Kidney (tissue), 13 donors: ENCODE measurements at regions not wholly inside any gene's neighbourhood (a gene's known extent, or its start where the extent isn't known, plus 50 kb on each side); places are given as distances from the start of the nearest gene placed in this dataset.

Experiments
- DNase-seq, 5 donors: peaks; one replicate each; pipeline ENCODE4 v3.0.0-alpha.2; 2013 to 2020
- FAIRE-seq: peaks from 2 replicates; lab custom pipeline; 2012; peaks lifted over from hg19 to GRCh38; lab: Jason Lieb, UNC
- H3K27ac ChIP-seq, 2 donors: one replicate each; pipeline ENCODE4 v1.7.0; 2013; ENCODE audit warnings: low read depth in 2 of 2, low read length in 2 of 2, inconsistent platforms in 1 of 2
- H3K27me3 ChIP-seq: one replicate; pipeline ENCODE4 v1.7.1; 2013; ENCODE audit warnings: low read length, inconsistent platforms; ENCODE audit not compliant: control insufficient read depth, insufficient read depth
- H3K36me3 ChIP-seq, 3 donors: one replicate each; pipeline versions ENCODE4 v1.7.0 to v1.7.1; 2013; ENCODE audit warnings: low read length in 3 of 3, control low read depth in 1 of 3, inconsistent platforms in 1 of 3; ENCODE audit not compliant: insufficient read depth in 3 of 3, control insufficient read depth in 2 of 3
- H3K4me1 ChIP-seq, 3 donors: one replicate each; pipeline versions ENCODE4 v1.7.0 to v1.7.1; 2013; ENCODE audit warnings: low read length in 3 of 3, inconsistent platforms in 1 of 3, low read depth in 1 of 3; ENCODE audit not compliant: control insufficient read depth in 2 of 3, insufficient read depth in 2 of 3
- H3K4me3 ChIP-seq, 3 donors: one replicate each; pipeline versions ENCODE4 v1.7.0 to v1.8.1; 2013; ENCODE audit warnings: low read length in 3 of 3, control low read depth in 1 of 3, inconsistent platforms in 1 of 3
- H3K9ac ChIP-seq, 3 donors: one replicate each; pipeline versions ENCODE4 v1.7.0 to v1.7.1; 2013; ENCODE audit warnings: low read length in 3 of 3, control low read depth in 1 of 3, inconsistent platforms in 1 of 3
- H3K9me3 ChIP-seq, 3 donors: one replicate each; pipeline versions ENCODE4 v1.7.0 to v1.7.1; 2013; ENCODE audit warnings: low read length in 3 of 3, control low read depth in 1 of 3, inconsistent platforms in 1 of 3; ENCODE audit not compliant: control insufficient read depth in 2 of 3, insufficient read depth in 1 of 3
- intact Hi-C: fragments of 100-400 bp; cut with DNase I; formaldehyde crosslinking; loops from one replicate; pipeline ENCODE4 v1.11.1; 2022
- TF ChIP-seq, protein P1 (sequence below): IDR thresholded peaks from 3 replicates; pipeline ENCODE4 v1.5.1; 2012; ENCODE audit warnings: mild to moderate bottlenecking, moderate library complexity, borderline replicate concordance; ENCODE audit not compliant: insufficient read depth; ENCODE audit errors: extremely low read depth
- donor health status: control.
- donor health status: control.
- donor health status: control.
- donor health status: control.
- donor health status: control.
- donor health status: DM: yes; HTN: yes; CAD: no.
- donor health status: Normal renal cell carcinoma (clear cell type).

DNA sequence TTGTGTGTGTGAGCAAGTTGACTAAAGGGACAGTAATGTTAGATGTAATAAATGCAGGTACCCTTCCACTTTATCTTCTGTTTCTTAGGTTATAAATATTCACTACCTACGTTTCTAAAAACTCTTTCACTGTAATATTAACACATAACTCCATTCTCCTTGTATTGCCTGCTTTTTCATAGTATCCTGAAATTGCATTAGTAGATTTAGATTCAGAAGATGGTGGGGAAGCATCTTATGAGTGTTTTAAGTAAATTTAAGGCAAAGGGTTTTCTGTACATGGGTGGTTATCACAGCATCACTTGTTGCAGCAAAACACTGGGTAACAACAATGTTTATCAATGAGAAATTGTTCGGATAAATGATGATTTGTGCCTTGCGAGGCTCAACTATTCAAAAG, 115.2 kb upstream of the VPREB1 start:
- intact Hi-C loops: no loop called here
- Histone ChIP-seq H3K36me3 (no peaks in the 10 kb centered on the region), H3K9me3 (no peaks in the 10 kb centered on the region), H3K27me3 (no peaks in the 10 kb centered on the region), H3K4me1 (no peaks in the 10 kb centered on the region), H3K9ac (no peak overlapping the region), H3K4me3 (no peak overlapping the region), H3K27ac (no peak overlapping the region)
- FAIRE-seq (no peak), DNase-seq (no peak)
- TF ChIP-seq, protein P1, sequence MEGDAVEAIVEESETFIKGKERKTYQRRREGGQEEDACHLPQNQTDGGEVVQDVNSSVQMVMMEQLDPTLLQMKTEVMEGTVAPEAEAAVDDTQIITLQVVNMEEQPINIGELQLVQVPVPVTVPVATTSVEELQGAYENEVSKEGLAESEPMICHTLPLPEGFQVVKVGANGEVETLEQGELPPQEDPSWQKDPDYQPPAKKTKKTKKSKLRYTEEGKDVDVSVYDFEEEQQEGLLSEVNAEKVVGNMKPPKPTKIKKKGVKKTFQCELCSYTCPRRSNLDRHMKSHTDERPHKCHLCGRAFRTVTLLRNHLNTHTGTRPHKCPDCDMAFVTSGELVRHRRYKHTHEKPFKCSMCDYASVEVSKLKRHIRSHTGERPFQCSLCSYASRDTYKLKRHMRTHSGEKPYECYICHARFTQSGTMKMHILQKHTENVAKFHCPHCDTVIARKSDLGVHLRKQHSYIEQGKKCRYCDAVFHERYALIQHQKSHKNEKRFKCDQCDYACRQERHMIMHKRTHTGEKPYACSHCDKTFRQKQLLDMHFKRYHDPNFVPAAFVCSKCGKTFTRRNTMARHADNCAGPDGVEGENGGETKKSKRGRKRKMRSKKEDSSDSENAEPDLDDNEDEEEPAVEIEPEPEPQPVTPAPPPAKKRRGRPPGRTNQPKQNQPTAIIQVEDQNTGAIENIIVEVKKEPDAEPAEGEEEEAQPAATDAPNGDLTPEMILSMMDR: no peak

DNA sequence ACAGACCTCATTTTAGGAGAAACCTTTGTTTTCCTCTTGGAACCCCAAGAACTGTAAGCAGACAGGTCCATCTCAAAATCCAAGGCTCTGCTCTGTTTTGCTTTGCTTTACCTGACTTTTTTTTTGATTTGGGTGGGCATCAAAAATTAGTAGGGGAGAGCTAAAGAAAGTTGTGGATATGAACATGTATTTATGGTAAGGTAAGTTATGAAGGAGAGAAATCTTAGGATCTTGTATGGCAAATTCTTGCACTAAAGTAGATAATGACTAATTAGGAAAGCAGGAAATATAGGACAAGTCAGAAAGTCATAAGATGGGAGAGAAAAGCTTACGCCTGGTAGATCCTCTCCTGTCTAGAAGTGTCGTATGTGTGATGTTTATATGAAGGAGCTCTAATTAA, 116.1 kb upstream of the VPREB1 start:
- H3K9me3 ChIP-seq: no peaks in the 10 kb centered on the region
- intact Hi-C loops: no loop called here
- no peak overlapping the region for H3K4me3 ChIP-seq
- no peak for FAIRE-seq
- TF ChIP-seq, protein P1: no peak
- DNase-seq: no peak
- H3K4me1 ChIP-seq: no peaks in the 10 kb centered on the region
- no peak overlapping the region for H3K9ac ChIP-seq
- no peaks in the 10 kb centered on the region for H3K27me3 ChIP-seq
- no peaks in the 10 kb centered on the region for H3K36me3 ChIP-seq
- H3K27ac ChIP-seq: no peak overlapping the region

DNA sequence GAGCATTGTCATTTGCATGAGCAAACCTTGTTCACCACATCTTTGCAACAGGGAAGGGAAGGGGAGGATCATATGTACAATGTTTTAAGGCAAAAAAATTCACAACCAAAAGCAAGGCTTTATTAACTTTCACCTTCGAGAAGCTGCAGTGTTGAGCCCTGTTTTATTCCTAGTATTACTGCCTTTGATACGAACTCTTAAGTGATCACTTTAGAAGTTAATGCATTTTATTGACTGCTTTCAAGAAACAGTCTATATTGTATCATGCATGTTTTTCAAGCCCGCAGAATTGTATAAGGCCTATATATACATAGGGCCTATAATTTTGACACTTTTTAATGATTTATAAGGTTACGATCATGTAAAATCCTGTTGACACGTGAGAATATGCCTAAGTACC, 117.5 kb upstream of the VPREB1 start:
- Histone ChIP-seq H3K4me1 (no peaks in the 10 kb centered on the region), H3K27ac (no peak overlapping the region), H3K9ac (no peak overlapping the region), H3K4me3 (no peak overlapping the region), H3K9me3 (no peaks in the 10 kb centered on the region), H3K36me3 (no peaks in the 10 kb centered on the region), H3K27me3 (no peaks in the 10 kb centered on the region)
- intact Hi-C loops: no loop called here
- TF ChIP-seq, protein P1: no peak
- DNase-seq (no peak), FAIRE-seq (no peak)
